RWPE1 (cell line): ENCODE measurements at regions not wholly inside any gene's neighbourhood (a gene's known extent, or its start where the extent isn't known, plus 50 kb on each side); places are given as distances from the start of the nearest gene placed in this dataset.

Experiments
- CTCF ChIA-PET: fragments of 350-600 bp; sonication (Branson Sonifier 250); formaldehyde crosslinking; extraction: SDS; loops from one replicate; lab custom pipeline; 2021; lab: Yijun Ruan, JAX
- POLR2A ChIA-PET: fragments of 400-600 bp; formaldehyde crosslinking; extraction: SDS; loops from one replicate; lab custom pipeline; 2020; ENCODE audit warnings: antibody characterized with exemption; ENCODE audit not compliant: low non-redundant PET; lab: Yijun Ruan, JAX
- DNase-seq: peaks from one replicate; pipeline ENCODE4 v3.0.0; 2012; ENCODE audit warnings: low spot score
- H3K27ac ChIP-seq: fragments of 450-650 bp; 2 replicates; pipeline ENCODE4 v1.5.1; 2017
- TF ChIP-seq, protein P1 (sequence below): fragments of 450-650 bp; conservative IDR thresholded peaks from 2 replicates; pipeline ENCODE4 v1.5.1; 2017; ENCODE audit warnings: low read depth, mild to moderate bottlenecking

DNA sequence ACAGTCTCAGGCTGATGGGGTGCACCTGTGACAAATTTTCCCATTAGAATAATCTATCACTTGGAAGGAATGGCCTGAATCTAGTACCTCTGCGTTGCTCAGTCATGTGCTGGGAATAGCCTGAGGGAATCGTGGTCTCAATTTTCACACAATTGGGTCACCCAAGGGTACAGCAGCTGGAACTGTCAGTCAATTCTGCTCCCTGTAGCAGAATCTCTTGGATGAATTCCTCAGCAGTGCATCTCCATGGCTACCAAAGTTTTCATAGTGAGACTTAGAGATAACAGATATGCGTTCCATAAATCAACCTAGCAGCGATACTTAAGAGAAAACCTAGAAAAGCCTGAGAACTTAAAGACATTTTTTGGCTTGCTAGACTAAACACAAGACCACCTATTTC, 288.7 kb upstream of the CTSO start:
- ChIA-PET POLR2A (no interaction called here), CTCF (no interaction called here)
- TF ChIP-seq, protein P1, sequence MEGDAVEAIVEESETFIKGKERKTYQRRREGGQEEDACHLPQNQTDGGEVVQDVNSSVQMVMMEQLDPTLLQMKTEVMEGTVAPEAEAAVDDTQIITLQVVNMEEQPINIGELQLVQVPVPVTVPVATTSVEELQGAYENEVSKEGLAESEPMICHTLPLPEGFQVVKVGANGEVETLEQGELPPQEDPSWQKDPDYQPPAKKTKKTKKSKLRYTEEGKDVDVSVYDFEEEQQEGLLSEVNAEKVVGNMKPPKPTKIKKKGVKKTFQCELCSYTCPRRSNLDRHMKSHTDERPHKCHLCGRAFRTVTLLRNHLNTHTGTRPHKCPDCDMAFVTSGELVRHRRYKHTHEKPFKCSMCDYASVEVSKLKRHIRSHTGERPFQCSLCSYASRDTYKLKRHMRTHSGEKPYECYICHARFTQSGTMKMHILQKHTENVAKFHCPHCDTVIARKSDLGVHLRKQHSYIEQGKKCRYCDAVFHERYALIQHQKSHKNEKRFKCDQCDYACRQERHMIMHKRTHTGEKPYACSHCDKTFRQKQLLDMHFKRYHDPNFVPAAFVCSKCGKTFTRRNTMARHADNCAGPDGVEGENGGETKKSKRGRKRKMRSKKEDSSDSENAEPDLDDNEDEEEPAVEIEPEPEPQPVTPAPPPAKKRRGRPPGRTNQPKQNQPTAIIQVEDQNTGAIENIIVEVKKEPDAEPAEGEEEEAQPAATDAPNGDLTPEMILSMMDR, result no peak
- no peak for DNase-seq
- H3K27ac ChIP-seq, result no peak overlapping the region

DNA sequence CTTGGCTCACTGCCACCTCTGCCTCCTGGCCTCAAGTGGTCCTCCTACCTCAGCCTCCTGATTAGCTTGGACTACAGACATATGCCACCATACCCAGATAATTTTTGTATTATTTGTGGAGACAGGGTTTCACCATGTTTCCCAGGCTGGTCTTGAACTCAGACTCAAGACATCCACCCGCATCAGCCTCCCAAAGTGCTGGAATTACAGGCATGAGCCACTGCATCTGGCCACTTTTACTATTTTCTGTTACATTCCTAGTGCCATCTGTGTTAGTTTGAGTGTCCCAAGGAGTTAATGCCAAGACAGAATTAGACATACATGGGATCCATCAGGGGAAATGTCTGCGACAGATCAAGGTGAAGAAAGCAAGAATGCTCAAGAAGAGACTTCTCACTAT, 288.2 kb upstream of the CTSO start:
- DNase-seq, result no peak
- POLR2A ChIA-PET, result no interaction called here
- H3K27ac ChIP-seq, result no peak overlapping the region
- TF ChIP-seq, protein P1, result no peak
- CTCF ChIA-PET, result no interaction called here

DNA sequence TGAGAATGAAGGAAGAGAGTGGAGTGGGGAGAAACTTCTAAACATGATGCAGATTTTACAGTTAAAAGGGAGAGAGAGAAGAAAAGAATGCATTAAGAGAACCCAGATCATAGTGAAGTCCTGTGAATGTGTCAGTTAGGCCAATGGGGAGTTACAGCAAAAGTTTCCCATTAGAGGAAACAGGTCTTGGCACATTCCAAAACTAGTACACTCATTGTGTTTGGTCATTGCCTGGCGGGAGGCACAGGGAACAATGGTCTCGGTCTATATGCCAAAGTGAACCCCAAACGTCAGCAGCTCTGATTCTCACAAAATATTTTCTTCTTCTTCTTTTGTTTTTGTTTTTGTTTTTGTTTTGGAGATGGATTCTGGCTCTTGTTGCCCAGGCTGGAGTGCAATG, 284.5 kb upstream of the CTSO start:
- TF ChIP-seq, protein P1, result no peak
- CTCF ChIA-PET, result interaction anchor here (0.6 kb wide), 1 partner anchor 7 kb away, joined by 3 read pairs; no protein-coding TSS in a partner anchor
- POLR2A ChIA-PET, result no interaction called here
- H3K27ac ChIP-seq, result no peak overlapping the region
- no peak for DNase-seq

DNA sequence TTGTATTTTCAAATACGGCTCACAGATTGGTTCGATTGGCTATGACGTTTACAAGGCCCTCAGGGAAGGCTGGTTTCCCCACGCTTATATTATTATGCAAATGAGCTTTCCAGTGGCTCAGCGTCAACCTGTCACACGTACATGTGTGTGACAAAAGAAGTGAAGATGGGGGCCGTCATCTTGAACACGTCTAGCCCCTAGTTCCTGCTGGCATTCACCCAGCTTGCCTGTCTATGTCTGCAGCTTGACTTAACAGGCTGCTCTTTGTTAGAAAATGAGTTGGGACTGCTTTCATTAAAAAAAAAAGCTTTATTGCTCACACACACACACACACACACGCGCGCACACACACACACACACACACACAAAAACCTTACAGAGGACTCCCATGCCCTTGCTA, 283.6 kb upstream of the CTSO start:
- no peak overlapping the region for H3K27ac ChIP-seq
- CTCF ChIA-PET, result no interaction called here
- POLR2A ChIA-PET, result no interaction called here
- DNase-seq, result no peak
- TF ChIP-seq, protein P1, result no peak

DNA sequence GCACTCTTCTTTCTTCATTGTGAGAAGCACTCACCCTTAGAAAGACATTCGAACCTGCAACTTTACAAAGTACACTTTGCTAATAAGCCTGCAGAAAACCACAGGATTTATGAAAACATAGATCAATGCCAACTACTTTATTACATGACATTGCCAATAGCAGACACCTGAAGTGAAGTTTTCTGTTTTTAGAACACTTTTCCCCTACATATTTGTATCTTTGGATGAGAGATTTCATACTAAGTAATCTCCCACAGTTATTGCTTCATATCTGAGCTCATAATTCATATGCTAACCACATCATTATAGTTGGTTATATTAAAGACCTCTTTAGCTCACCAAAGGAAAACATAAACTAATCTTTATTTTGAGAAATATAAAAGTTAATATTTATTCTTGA, 276.5 kb upstream of the CTSO start:
- CTCF ChIA-PET, result no interaction called here
- TF ChIP-seq, protein P1, result no peak
- POLR2A ChIA-PET, result no interaction called here
- DNase-seq, result no peak
- no peak overlapping the region for H3K27ac ChIP-seq

DNA sequence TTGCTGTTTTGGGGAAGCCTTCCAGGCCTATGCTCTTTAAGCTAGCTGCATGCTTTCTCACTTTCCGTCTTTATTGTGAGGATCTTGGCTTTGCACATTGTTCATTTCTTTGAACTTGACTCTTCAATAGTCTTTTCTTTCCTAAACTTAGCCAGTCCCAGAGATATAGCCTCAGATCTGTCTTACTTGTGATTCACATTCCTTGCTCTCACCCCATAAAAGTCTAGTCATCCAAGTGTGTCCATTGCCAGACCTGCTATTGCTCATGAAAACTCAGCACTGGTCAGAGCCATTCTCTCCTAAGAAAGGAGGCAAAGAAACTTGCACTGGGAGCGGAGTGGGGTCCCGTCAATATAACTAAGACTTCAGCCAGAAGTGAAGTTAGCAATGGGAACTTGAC, 275.0 kb upstream of the CTSO start:
- ChIA-PET POLR2A (no interaction called here), CTCF (no interaction called here)
- no peak for DNase-seq
- TF ChIP-seq, protein P1, result no peak
- no peak overlapping the region for H3K27ac ChIP-seq

DNA sequence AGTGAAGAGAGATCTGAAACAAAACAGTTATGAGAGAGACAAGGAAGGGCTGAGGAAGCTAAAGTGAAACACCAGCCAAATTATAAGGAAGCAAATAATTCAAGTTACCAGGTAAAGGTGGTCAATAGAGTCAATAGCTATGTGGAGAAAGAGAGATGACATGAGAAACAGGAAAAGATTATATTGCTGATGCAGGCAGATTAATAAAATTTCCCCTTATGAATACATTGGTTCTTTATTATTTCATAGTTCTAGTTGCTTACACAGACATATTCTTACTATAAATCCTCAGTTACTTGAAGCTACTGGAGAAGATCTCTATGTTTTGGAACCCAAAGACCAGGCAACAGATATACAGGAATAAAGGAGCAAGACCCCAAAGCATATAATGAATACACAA, 273.7 kb upstream of the CTSO start:
- no peak for DNase-seq
- POLR2A ChIA-PET, result interaction anchor here (0.7 kb wide), 1 partner anchor 288 kb away, joined by 3 read pairs; no protein-coding TSS in a partner anchor
- H3K27ac ChIP-seq, result no peak overlapping the region
- CTCF ChIA-PET, result no interaction called here
- TF ChIP-seq, protein P1, result no peak
